GM18861 (cell line): ENCODE measurements at regions not wholly inside any gene's neighbourhood (a gene's known extent, or its start where the extent isn't known, plus 50 kb on each side); places are given as distances from the start of the nearest gene placed in this dataset.
A peak's percentile ranks its signal among the peaks of the same experiment; 100 is the strongest.

Experiments
- ATAC-seq: cut with Tn5 transposase; IDR thresholded peaks from one replicate; pipeline ENCODE4 v1.9.1; 2021; ENCODE audit not compliant: unreplicated experiment

GRCh38 chr3:110774496-110775265 is 296.9 kb upstream of the NECTIN3 start:
- ATAC-seq, result no peak

GRCh38 chr3:110779581-110779980 is 292.0 kb upstream of the NECTIN3 start:
- no peak for ATAC-seq

- no peak for ATAC-seq
Observed at GRCh38 chr3:110783541-110783940, 288.1 kb upstream of the NECTIN3 start.

- ATAC-seq, result no peak
Observed at GRCh38 chr3:110788794-110789193, 282.8 kb upstream of the NECTIN3 start.

GRCh38 chr3:110789315-110789714 is 282.3 kb upstream of the NECTIN3 start:
- no peak for ATAC-seq

- ATAC-seq, result no peak
Observed at GRCh38 chr3:110790631-110791030, 281.0 kb upstream of the NECTIN3 start.

GRCh38 chr3:110791995-110792686 is 279.5 kb upstream of the NECTIN3 start:
- ATAC-seq, result no peak

- no peak for ATAC-seq
Observed at GRCh38 chr3:110793611-110794010, 278.0 kb upstream of the NECTIN3 start.

GRCh38 chr3:110795163-110795562 is 276.5 kb upstream of the NECTIN3 start:
- no peak for ATAC-seq

- no peak for ATAC-seq
Observed at GRCh38 chr3:110799271-110799670, 272.3 kb upstream of the NECTIN3 start.

- ATAC-seq, result no peak
Observed at GRCh38 chr3:110804856-110805255, 266.8 kb upstream of the NECTIN3 start.

GRCh38 chr3:110806924-110807323 is 264.7 kb upstream of the NECTIN3 start:
- ATAC-seq, result no peak

- no peak for ATAC-seq
Observed at GRCh38 chr3:110808630-110809029, 263.0 kb upstream of the NECTIN3 start.

- ATAC-seq, result no peak
Observed at GRCh38 chr3:110810356-110810755, 261.3 kb upstream of the NECTIN3 start.

- no peak for ATAC-seq
Observed at GRCh38 chr3:110811050-110811449, 260.6 kb upstream of the NECTIN3 start.

- no peak for ATAC-seq
Observed at GRCh38 chr3:110813541-110813940, 258.1 kb upstream of the NECTIN3 start.

- ATAC-seq, result peak; percentile 86
Observed at GRCh38 chr3:110814170-110815007, 257.2 kb upstream of the NECTIN3 start.

GRCh38 chr3:110815008-110815583 is 256.5 kb upstream of the NECTIN3 start:
- no peak for ATAC-seq

GRCh38 chr3:110816008-110816407 is 255.6 kb upstream of the NECTIN3 start:
- peak; percentile 54 for ATAC-seq

- no peak for ATAC-seq
Observed at GRCh38 chr3:110821586-110821985, 250.0 kb upstream of the NECTIN3 start.

GRCh38 chr3:110822971-110823370 is 248.6 kb upstream of the NECTIN3 start:
- ATAC-seq, result no peak
